ENCODE measurements at regions not wholly inside any gene's neighbourhood (a gene's known extent, or its start where the extent isn't known, plus 50 kb on each side); places are given as distances from the start of the nearest gene placed in this dataset.

DNA sequence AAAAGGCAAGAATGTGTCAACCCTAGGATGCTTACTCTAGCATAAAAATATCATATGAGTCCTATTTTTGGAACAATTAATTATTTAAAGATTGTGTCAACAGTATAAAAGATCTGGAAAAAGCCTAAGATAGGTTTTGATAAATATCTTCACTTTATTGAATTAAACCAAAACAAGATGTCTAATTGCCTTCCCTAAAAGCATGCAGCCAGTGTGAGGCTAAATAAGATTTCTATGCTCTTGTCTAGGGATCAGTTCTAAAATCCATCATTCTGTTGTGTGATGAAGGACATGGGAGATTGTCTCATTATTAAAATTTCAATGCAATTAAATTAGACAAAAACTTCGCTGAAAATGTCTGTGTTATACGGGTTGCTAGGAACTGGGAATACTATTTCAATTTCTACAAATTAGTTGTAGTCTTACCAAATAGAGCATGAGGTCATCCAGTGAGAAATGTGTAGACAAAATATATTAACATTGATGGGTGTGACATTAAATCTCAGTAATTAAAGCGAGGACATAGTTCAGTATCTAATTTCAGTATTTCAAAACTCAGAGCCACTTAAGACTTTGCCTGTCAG, 535.6 kb upstream of the FSIP2 start:
- TF ChIP-seq, protein P1, sequence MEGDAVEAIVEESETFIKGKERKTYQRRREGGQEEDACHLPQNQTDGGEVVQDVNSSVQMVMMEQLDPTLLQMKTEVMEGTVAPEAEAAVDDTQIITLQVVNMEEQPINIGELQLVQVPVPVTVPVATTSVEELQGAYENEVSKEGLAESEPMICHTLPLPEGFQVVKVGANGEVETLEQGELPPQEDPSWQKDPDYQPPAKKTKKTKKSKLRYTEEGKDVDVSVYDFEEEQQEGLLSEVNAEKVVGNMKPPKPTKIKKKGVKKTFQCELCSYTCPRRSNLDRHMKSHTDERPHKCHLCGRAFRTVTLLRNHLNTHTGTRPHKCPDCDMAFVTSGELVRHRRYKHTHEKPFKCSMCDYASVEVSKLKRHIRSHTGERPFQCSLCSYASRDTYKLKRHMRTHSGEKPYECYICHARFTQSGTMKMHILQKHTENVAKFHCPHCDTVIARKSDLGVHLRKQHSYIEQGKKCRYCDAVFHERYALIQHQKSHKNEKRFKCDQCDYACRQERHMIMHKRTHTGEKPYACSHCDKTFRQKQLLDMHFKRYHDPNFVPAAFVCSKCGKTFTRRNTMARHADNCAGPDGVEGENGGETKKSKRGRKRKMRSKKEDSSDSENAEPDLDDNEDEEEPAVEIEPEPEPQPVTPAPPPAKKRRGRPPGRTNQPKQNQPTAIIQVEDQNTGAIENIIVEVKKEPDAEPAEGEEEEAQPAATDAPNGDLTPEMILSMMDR (IDR thresholded peaks at IDR 0.05) = no peak
- TF ChIP-seq POLR2A (IDR thresholded peaks at IDR 0.05) = no peak
- TF ChIP-seq POLR2AphosphoS5 (IDR thresholded peaks at IDR 0.05) = no peak
